BE2C (cell line): ENCODE measurements at regions not wholly inside any gene's neighbourhood (a gene's known extent, or its start where the extent isn't known, plus 50 kb on each side); places are given as distances from the start of the nearest gene placed in this dataset.

ENCODE experiments used
- DNase-seq: peaks from one replicate; pipeline ENCODE4 v3.0.0-alpha.2; 2020
- H3K27me3 ChIP-seq: fragments of 250-450 bp; sonication (Bioruptor Pico); 2 replicates; pipeline ENCODE4 v1.5.1; 2020; ENCODE audit warnings: mild to moderate bottlenecking
- H3K36me3 ChIP-seq: fragments of 250-450 bp; sonication (Bioruptor Pico); 2 replicates; pipeline ENCODE4 v1.5.1; 2020; ENCODE audit warnings: mild to moderate bottlenecking
- H3K4me1 ChIP-seq: fragments of 250-450 bp; sonication (Bioruptor Pico); 2 replicates; pipeline ENCODE4 v1.5.1; 2020
- H3K4me3 ChIP-seq: 2 replicates; pipeline ENCODE4 v1.5.1; 2011; ENCODE audit warnings: low read depth, low read length
- H3K9me3 ChIP-seq: fragments of 250-450 bp; sonication (Bioruptor Pico); 2 replicates; pipeline ENCODE4 v1.5.1; 2020
- CTCF ChIP-seq: IDR thresholded peaks from 2 replicates; pipeline ENCODE4 v1.5.1; 2012; ENCODE audit warnings: mild to moderate bottlenecking, low read depth, low read length

GRCh38 chr18:44423814-44424644, 256.7 kb upstream of the SETBP1 start:
- Histone ChIP-seq H3K36me3 (no peaks in the 10 kb centered on the region), H3K9me3 (no peaks in the 10 kb centered on the region), H3K4me1 (no peaks in the 10 kb centered on the region), H3K4me3 (no peak overlapping the region), H3K27me3 (no peaks in the 10 kb centered on the region; the same call in 1 of the 2 replicates)
- no peak for DNase-seq
- TF ChIP-seq CTCF, result no peak

GRCh38 chr18:44424645-44425035, 256.0 kb upstream of the SETBP1 start:
- no peaks in the 10 kb centered on the region for H3K36me3 ChIP-seq
- TF ChIP-seq CTCF, result no peak
- no peaks in the 10 kb centered on the region for H3K9me3 ChIP-seq
- no peaks in the 10 kb centered on the region for H3K4me1 ChIP-seq
- no peaks in the 10 kb centered on the region; the same call in 1 of the 2 replicates for H3K27me3 ChIP-seq
- no peak overlapping the region for H3K4me3 ChIP-seq
- DNase-seq, result no peak

GRCh38 chr18:44425161-44425560, 255.5 kb upstream of the SETBP1 start:
- no peak for TF ChIP-seq CTCF
- no peaks in the 10 kb centered on the region; the same call in 1 of the 2 replicates for H3K27me3 ChIP-seq
- H3K4me1 ChIP-seq, result no peaks in the 10 kb centered on the region
- H3K4me3 ChIP-seq, result no peak overlapping the region
- H3K36me3 ChIP-seq, result no peaks in the 10 kb centered on the region
- DNase-seq, result no peak
- H3K9me3 ChIP-seq, result no peaks in the 10 kb centered on the region

- Histone ChIP-seq H3K36me3 (no peaks in the 10 kb centered on the region), H3K4me1 (no peaks in the 10 kb centered on the region), H3K9me3 (no peaks in the 10 kb centered on the region), H3K27me3 (no peaks in the 10 kb centered on the region), H3K4me3 (no peak overlapping the region)
- no peak for TF ChIP-seq CTCF
- DNase-seq, result no peak
Observed at GRCh38 chr18:44437603-44438002, 243.1 kb upstream of the SETBP1 start.

GRCh38 chr18:44450226-44450625, 230.5 kb upstream of the SETBP1 start:
- Histone ChIP-seq H3K9me3 (no peaks in the 10 kb centered on the region), H3K36me3 (no peaks in the 10 kb centered on the region)
- no peak for DNase-seq

More at GRCh38 chr18:44450226-44450625, 230.5 kb upstream of the SETBP1 start:
- Histone ChIP-seq H3K4me1 (no peaks in the 10 kb centered on the region), H3K27me3 (no peaks in the 10 kb centered on the region), H3K4me3 (no peak overlapping the region)
- no peak for TF ChIP-seq CTCF
